GM20000 (cell line): ENCODE measurements at regions not wholly inside any gene's neighbourhood (a gene's known extent, or its start where the extent isn't known, plus 50 kb on each side); places are given as distances from the start of the nearest gene placed in this dataset.

Source experiments
- DNase-seq: peaks from one replicate; pipeline ENCODE4 v3.0.0; 2012; ENCODE audit warnings: low spot score
- CTCF ChIP-seq: IDR thresholded peaks from 2 replicates; pipeline ENCODE4 v1.5.1; 2012; ENCODE audit warnings: mild to moderate bottlenecking, control low read depth; ENCODE audit errors: extremely low read depth, missing control alignments

DNA sequence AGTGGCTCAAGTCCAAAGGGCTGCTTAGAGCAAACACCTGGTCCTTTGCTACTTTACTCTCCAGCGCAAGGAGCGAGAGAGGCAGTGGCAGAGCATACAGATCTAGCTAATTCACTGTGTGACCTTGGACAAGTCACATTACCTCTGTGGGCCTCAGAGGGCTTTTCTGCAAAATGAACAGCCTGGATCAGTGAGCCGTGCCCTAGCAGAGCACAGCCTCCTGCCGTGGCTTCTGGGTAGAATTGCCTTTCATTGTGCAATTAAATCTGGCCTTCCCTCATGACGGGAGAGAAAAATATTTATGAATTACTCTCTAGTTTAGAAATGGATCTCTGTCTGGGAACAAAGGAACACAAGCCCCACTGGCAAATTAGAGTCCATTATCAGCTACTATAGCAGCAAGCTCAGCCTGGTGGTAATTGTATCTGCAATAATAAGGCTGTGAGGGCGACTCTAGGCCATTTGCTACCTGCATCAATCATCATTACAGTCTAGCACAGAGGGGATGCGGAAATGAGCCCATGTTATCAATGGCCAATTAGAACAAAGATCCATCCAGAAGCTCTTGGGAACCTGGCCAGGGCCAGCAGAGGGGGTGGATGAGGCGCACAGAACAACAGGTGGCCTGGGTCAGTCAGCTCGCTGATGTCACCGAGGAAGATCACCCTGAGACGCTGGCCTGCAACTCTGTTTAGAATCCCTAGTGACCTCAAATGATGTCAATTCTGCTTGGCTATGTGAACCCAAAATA is 114.2 kb upstream of the LY86 start:
- DNase-seq = no peak
- TF ChIP-seq CTCF = no peak

DNA sequence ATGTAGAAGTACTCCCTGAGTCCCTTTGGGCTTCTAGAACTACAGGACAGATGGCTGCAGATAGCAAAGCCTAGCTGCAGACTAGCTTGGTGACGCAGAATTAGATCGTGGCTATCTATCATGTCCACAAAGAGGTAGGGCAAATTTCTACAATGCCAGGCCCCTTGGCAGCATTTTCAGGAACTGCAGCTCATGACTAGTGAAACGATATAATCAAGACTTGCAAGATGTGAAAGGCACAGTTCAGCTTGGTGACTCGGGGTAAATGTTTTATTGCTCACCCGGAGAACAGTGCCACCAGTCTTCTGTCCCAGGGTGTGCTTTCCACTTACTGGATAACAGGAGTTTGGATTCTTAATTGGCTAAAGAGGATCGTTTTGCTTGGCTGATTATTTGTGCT is 108.7 kb upstream of the LY86 start:
- no peak for DNase-seq
- no peak for TF ChIP-seq CTCF

- no peak for DNase-seq
- TF ChIP-seq CTCF = no peak
Measured at GRCh38 chr6:6482256-6482655, 106.3 kb upstream of the LY86 start.

DNA sequence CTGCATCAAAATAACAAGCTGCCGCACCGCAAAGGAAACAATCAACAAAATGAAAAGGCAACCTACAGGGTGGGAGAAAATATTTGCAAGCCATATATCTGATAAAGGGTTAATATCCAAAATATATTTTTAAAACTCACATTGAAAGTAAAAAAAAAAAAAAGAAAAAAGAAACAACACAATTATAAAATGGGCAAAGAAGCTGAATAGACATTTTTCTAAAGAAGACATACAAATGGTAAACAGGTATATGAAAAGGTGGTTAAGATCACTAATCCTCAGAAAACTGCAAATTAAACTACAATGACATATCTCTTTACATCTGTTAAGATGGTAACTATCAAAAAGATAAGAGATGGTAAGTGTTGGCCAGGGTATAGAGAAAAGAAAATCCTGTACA is 105.4 kb upstream of the LY86 start:
- no peak for TF ChIP-seq CTCF
- no peak for DNase-seq

DNA sequence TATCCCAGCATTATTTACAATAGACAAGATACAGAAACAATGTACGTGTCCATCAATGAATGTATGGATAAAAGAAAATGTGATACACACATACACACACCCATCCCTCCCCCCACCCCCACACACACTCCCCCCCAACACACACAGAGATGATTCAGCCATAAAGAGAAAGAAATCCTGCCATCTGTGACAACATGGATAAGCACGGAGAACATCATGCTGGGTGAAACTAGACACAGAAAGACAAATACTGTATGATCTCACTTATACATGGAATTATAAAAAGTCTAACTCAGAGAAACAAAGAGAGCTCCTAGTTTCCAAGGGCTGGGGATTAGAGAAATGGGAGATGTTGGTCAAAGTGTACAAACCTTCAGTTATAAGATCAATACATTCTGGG is 104.8 kb upstream of the LY86 start:
- TF ChIP-seq CTCF = no peak
- DNase-seq = no peak

DNA sequence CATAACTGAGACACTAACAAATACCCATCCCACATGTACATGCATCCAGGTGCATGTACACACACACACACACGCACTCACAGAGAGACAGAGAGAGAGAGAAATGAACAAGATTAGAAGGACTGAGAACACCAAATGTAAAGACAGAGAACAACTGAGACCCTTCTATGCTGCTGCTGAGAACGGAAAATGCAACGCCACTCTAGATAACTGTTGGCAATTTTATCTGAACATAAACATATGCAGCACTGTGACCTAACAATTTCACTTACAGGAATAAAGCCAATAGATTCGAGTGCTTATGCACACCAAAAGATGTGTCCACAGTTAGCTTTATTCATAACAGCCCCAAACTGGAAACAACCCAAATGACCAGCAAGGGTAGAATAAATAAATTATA is 103.8 kb upstream of the LY86 start:
- no peak for TF ChIP-seq CTCF
- no peak for DNase-seq

DNA sequence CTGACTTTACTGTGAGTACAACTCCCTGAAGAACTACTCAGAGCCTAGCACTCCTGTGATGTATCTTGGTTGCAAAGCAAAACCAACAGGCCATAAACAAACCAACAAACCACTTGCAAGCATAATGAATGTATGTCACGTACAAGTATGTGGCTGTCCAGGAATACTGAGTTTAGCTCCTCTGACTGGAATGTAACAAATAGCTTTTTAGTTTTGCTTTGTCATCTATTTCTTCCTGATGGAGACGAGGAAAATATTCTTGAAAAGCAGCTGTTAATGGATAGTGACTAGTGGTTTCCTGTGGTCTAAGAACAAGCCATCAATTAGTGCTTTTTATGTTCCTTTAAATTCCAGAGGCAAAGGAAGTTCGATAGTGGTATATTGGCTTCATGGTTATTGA is 101.9 kb upstream of the LY86 start:
- DNase-seq = no peak
- TF ChIP-seq CTCF = no peak
